GM18867 (cell line): ENCODE measurements at regions not wholly inside any gene's neighbourhood (a gene's known extent, or its start where the extent isn't known, plus 50 kb on each side); places are given as distances from the start of the nearest gene placed in this dataset.
"Not testable (repeated sequence)": the region's sequence is repeated elsewhere in the genome, so short reads cannot be mapped to it uniquely, and the experiment has no call there.

Experiments
- ATAC-seq: cut with Tn5 transposase; IDR thresholded peaks from one replicate; pipeline ENCODE4 v1.9.1; 2021; ENCODE audit warnings: mild to moderate bottlenecking, moderate library complexity; ENCODE audit not compliant: unreplicated experiment

DNA sequence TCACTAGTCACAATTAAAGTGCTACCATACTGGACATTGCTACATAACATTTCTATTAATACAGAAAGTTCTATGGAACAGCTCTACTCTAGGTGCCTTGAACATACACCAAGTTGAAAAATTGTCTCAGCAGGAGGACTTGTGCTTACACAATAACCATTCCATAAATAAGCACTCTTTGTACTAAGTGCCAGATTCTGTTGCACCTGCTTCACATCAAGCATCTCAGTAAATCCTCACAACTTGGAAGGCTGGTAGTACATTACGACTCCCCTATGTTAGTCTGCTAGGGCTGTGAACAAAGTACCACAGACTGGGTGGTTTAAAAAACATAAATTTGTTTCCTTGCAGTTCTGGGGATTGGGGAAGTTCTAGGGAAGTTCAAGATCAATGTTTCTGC is 296.9 kb upstream of the NCKAP5 start:
- no peak for ATAC-seq

- ATAC-seq = no peak
These were observed 298.9 kb upstream of the NCKAP5 start for GRCh38 chr2:133867166-133867565.

DNA sequence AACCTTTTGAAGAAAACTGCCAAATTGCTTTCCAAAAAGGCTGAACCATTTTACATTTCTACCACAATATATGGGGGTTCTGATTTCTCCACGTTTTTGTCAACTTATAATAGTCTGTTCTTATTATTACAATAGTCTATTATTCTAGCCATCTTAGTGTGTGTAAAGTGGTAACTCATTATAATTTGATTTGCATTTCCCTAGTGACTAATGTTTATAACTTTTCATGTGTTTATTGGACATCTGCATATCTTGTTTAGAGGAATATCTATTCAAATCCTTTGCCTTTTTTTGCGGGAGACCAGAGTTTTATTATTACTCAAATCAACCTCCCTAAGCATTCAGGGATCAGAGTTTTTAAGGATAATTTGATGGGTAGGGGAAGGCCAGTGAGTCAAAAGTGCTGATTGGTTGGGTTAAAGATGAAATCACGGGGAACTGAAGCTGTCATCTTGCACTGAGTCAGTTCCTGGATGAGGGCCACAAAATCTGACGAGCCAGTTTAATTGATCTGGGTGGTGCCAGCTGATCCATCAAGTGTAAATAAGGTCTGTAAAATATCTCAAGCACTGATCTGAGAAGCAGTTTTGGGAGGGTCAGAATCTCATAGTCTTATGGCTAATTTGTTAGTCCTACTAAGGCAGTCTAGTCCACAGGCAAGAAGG is 303.4 kb upstream of the NCKAP5 start:
- ATAC-seq = no peak

- ATAC-seq = no peak
These were observed 310.1 kb upstream of the NCKAP5 start for GRCh38 chr2:133878326-133878725.

DNA sequence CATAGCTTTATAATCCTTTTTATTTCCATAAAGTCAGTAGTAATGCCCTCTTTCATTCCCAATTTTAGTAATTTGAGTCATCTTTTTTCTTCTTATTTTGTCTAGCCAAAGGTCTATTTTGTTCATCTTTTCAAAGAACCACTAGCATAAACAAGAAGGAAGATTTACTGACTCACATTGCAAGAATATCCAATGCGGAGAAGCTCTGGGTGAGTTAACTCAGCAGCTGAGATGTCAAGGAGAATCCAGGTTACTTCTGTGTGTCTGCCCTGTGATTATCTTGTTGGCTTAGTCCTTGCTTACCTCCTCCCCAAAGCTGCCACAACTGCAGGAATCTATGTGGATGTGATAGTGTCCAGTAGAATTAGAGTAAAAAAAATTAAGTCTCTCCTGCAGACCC is 311.4 kb upstream of the NCKAP5 start:
- no peak for ATAC-seq

DNA sequence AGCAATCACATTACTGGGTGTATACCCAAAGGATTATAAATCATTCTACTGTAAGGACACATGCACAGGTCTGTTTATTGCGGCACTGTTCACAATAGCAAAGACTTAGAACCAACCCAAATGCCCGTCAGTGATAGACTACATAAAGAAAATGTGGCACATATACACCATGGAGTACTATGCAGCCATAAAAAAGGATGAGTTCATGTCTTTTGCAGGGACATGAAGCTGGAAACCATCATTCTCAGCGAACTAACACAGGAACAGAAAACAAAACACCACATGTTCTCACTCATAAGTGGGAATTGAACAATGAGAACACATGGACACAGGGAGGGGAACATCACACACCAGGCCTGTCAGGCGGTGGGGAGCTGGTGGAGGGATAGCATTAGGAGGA is 313.9 kb upstream of the NCKAP5 start:
- ATAC-seq = not testable (repeated sequence)

DNA sequence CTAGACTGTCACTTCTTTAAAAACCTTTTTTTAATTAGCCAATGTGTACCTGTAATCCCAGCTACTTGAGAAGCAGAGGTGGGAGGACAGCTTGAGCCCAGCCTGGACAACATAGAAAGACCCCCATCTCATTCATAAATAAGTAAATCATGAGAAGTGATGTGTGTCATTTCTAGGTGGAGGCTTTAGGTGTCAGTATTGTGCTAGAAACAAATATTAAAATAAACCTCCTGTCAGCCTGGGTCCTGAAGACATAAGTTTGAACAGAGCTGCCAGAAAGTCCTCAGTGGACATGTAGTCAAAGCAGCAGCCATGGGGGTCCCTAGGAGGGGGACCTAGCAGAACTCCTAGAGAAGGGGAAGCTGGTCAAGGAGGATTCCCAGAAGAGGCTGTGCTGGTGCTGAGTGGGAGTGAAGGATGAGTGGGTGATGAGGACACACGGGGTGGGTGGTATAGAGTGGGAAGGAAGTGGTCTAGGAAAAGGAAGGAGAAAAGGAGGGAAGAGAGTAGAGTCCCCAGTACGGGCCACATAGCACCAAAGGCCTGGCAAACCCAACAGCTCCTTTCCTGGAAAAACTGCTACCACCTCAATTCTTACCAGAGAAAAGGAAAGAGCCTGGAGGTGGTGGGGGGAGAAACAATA is 316.6 kb upstream of the NCKAP5 start:
- ATAC-seq = no peak

DNA sequence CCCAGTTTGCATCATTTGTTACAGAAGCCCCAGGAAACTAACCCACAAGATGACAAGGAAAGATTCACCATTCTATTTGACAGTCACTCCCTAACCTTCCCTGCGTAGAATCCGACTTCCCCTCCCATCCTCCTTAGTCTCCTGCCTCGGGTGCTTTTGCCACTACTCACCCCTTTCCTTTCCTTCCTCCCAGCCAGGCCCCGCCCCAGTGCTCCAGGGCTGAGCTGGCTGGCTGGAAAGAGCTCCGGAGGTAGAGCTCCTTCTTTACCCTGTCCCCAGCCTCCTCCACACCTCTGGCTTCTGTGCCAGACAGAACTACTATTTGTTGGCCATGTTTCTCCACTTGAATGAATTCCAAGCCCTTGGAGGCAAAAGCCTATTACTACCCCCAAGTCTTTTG is 317.6 kb upstream of the NCKAP5 start:
- ATAC-seq = no peak

GRCh38 chr2:133886735-133887675 is 318.7 kb upstream of the NCKAP5 start:
- ATAC-seq = peak; percentile 88

DNA sequence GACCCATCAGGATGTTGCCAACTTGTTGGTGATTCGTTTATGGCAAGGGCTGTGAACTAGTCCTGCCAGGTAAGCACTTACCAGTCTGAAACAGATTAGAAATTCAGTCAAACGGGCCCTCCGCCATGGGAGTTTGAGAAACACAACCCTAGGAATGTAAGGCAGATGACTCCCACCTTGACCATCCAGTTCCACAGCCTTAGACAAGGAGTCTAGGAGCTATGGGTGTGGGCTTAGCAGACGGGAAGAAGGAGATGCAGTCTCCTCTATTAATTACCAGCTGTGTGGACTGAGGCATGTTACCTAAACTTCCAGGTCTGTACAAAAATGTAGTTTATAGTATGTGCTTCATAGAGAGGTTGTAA is 319.4 kb upstream of the NCKAP5 start:
- no peak for ATAC-seq

DNA sequence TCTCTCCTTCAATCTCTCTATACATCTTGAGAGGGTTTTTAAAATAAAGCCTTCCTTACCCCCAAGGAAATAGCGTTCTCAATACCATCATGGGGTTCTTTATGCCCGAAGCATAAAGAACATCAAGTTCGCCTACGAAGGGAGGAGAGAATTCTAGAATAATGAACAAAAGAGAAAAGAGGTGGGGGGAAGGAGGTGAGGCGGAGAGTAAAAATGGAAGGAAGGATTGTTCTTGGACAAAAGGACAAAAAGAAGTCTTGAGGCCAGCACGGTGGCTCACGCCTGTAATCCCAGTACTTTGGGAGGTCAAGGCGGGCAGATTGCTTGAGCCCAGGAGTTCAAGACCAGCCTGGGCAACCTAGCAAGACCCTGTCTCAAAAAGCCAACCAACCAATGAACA is 319.8 kb upstream of the NCKAP5 start:
- no peak for ATAC-seq

DNA sequence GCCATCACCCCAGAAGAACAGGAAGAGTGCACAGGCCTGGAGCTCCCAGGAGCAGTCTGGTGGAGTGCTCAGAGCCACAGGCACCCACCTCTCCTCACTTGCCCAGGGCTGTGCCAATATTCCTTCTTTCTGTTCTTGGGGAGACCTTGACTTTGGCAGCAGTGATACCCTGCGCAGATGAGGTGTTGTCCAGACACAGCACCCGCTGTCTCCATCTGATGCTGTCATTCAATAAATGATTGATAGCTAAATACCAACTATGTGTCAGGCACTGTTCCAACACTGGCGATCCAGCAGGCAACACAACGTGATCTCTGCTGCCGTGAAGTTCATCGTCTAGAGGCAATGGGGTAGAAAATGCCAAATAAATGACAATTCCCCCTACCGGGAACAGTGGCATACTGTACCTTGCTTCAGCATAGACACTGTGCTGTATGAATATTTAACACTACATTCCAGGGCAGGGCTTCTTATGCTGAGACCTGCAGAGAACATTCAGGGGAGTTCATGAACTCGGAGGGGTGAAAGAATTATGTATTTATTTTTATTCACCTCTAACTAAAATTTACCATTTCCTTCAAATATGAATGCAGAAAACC is 320.5 kb upstream of the NCKAP5 start:
- no peak for ATAC-seq

DNA sequence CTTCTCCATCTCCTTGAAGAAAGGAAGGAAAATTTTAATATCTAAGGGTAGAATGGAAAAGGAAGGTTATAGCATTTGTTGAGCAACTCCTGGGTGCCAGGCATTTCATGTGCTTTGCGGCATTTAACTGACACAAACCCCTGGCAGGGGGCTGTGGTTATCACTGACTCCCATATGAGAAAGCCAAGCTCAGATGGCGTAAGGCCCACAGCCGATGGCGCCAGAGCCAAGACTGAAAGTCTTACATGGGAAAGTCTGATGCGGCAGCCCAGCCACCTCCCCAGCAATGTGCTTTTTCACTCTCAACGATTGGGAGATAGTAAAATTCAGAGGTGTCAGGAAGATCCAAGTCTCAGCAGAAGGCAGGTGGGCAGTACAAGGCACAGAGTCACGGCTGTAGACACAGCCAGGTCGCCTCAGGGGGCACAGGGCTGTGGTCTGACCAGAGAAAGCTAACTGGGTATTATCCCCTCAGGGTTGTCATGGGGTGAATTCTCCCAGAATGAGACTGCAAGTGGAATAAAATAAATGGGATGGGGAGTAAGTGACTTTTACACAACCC is 324.2 kb upstream of the NCKAP5 start:
- ATAC-seq = no peak

- no peak for ATAC-seq
These were observed 326.2 kb upstream of the NCKAP5 start for GRCh38 chr2:133894429-133894828.

GRCh38 chr2:133897838-133898237 is 329.6 kb upstream of the NCKAP5 start:
- ATAC-seq = not testable (repeated sequence)

DNA sequence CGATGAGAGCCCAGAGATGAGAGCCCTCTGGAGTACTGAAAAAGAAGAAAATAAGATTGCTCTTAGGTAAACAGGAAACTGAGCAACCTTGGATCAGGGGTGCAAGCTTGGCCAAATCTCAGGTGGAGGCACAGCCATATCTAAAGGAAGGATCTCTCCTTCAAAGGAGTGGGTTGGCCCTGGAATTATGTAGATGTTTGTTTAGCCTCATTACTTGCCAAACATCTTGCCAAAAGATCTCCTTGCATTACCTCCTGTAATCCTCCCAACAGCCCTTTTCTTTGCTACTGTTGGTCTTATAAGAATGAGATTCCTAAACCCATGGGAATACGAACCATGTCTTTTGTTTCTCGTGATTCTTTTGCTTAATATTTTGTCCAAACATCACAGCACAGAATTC is 332.6 kb upstream of the NCKAP5 start:
- ATAC-seq = no peak

GRCh38 chr2:133906396-133906795 is 338.1 kb upstream of the NCKAP5 start:
- ATAC-seq = no peak

DNA sequence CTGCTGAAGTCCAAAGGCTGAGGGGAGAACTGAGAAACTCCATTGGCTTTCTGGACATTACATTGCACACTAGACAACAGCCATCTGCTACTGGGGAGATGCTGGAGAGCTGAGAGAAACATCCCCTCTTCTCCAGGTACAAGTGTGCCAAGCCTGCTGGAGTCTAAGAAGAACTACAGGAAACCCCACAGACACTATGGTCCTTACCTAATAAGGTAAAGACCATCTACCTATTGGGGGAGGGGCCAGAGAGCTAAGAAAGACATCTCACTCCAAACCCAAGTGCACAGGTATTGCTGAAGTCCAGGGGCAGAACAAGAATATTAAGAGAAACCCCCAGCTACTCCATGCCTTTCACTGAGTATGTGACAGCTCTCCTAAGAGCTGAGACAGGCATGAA is 338.7 kb upstream of the NCKAP5 start:
- ATAC-seq = no peak

DNA sequence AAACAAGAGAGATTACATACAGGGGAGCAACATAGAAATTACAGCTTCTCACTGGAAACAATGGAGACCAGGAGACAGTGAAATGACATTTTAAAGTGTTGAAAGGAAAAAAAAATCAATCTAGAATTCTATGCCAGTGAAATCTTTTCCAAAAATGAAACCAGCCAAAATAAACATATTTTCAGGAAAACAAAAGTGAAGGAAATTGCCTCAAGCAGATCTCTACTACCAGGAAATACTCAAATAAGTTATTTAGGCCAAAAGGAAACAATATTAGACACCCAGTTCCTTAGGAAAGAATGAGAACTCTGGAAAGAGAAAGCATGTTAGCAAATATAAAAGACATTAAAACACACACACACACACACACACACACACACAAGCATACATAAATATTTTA is 339.9 kb upstream of the NCKAP5 start:
- no peak for ATAC-seq

GRCh38 chr2:133918141-133918540 is 335.7 kb upstream of the MGAT5 start:
- no peak for ATAC-seq

DNA sequence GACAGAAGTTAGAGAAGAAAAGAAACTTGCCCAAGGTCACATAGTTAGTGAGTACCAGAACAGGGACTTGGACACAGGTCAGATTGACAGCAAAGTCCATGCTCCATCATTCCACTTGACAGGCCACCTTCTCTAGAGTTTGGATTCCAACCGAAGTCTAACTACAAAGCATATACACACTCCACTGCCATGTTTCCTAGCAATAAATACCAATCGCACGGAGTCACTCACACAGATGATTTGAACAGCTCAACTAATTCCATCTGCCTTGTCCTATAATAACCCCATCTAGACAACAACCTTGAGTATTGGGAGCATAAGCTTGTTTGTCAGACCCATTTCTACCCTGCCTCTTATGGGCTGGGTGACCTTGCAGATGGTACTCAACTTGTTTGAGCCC is 334.6 kb upstream of the MGAT5 start:
- ATAC-seq = no peak
